GM03348 (cell line): ENCODE measurements at regions not wholly inside any gene's neighbourhood (a gene's known extent, or its start where the extent isn't known, plus 50 kb on each side); places are given as distances from the start of the nearest gene placed in this dataset.
"Not testable (repeated sequence)": the region's sequence is repeated elsewhere in the genome, so short reads cannot be mapped to it uniquely, and the experiment has no call there.

Experiments
- DNase-seq: peaks from one replicate; pipeline ENCODE4 v3.0.0; 2012; ENCODE audit warnings: low spot score

- DNase-seq: no peak
Observed at GRCh38 chr13:34360702-34361101, 542.8 kb downstream of the RFC3 start.

- DNase-seq: peak; percentile 49
Observed at GRCh38 chr13:34361560-34361959, 543.6 kb downstream of the RFC3 start.

- DNase-seq: no peak
Observed at GRCh38 chr13:34363266-34363665, 545.3 kb downstream of the RFC3 start.

GRCh38 chr13:34364633-34365032 lies 546.7 kb downstream of the RFC3 start:
- no peak for DNase-seq

GRCh38 chr13:34369931-34370330 lies 552.0 kb downstream of the RFC3 start:
- DNase-seq: peak; percentile 9

GRCh38 chr13:34371108-34371507 lies 553.2 kb downstream of the RFC3 start:
- DNase-seq: no peak

GRCh38 chr13:34371645-34372395 lies 553.9 kb downstream of the RFC3 start:
- DNase-seq: no peak

- no peak for DNase-seq
Observed at GRCh38 chr13:34372581-34372980, 554.6 kb downstream of the RFC3 start.

- no peak for DNase-seq
Observed at GRCh38 chr13:34376483-34376882, 558.5 kb downstream of the RFC3 start.

GRCh38 chr13:34381228-34381627 lies 560.8 kb upstream of the NBEA start:
- no peak for DNase-seq

GRCh38 chr13:34383728-34384127 lies 558.3 kb upstream of the NBEA start:
- no peak for DNase-seq

GRCh38 chr13:34386229-34386628 lies 555.8 kb upstream of the NBEA start:
- DNase-seq: not testable (repeated sequence)

GRCh38 chr13:34391076-34391475 lies 551.0 kb upstream of the NBEA start:
- DNase-seq: peak; percentile 72

GRCh38 chr13:34401696-34402095 lies 540.4 kb upstream of the NBEA start:
- DNase-seq: no peak

- no peak for DNase-seq
Observed at GRCh38 chr13:34405410-34406181, 536.5 kb upstream of the NBEA start.

- no peak for DNase-seq
Observed at GRCh38 chr13:34408640-34409039, 533.4 kb upstream of the NBEA start.

GRCh38 chr13:34409496-34410182 lies 532.4 kb upstream of the NBEA start:
- DNase-seq: no peak

GRCh38 chr13:34410678-34411077 lies 531.4 kb upstream of the NBEA start:
- DNase-seq: peak; percentile 20

GRCh38 chr13:34411177-34411576 lies 530.9 kb upstream of the NBEA start:
- DNase-seq: no peak

- no peak for DNase-seq
Observed at GRCh38 chr13:34411894-34412293, 530.2 kb upstream of the NBEA start.

- no peak for DNase-seq
Observed at GRCh38 chr13:34412295-34412694, 529.8 kb upstream of the NBEA start.

GRCh38 chr13:34412817-34413375 lies 529.2 kb upstream of the NBEA start:
- DNase-seq: no peak
